Fibroblast of skin of scalp (primary cell): ENCODE measurements at regions not wholly inside any gene's neighbourhood (a gene's known extent, or its start where the extent isn't known, plus 50 kb on each side); places are given as distances from the start of the nearest gene placed in this dataset.
"Not testable (repeated sequence)": the region's sequence is repeated elsewhere in the genome, so short reads cannot be mapped to it uniquely, and the experiment has no call there.

ENCODE experiments used
- DNase-seq: peaks from one replicate; pipeline ENCODE4 v3.0.0-alpha.2; 2013

- no peak for DNase-seq
These were observed 55.5 kb upstream of the PIK3C3 start for GRCh38 chr18:41899535-41899934.

GRCh38 chr18:41893432-41893831, 61.6 kb upstream of the PIK3C3 start:
- no peak for DNase-seq

GRCh38 chr18:41887100-41887499, 67.9 kb upstream of the PIK3C3 start:
- DNase-seq, result no peak

- DNase-seq, result no peak
These were observed 68.8 kb upstream of the PIK3C3 start for GRCh38 chr18:41886126-41886807.

- DNase-seq, result peak; percentile 7
These were observed 73.7 kb upstream of the PIK3C3 start for GRCh38 chr18:41881285-41881684.

GRCh38 chr18:41879256-41879655, 75.8 kb upstream of the PIK3C3 start:
- DNase-seq, result no peak

GRCh38 chr18:41875094-41875780, 79.8 kb upstream of the PIK3C3 start:
- DNase-seq, result peak; percentile 68

GRCh38 chr18:41873730-41874129, 81.3 kb upstream of the PIK3C3 start:
- no peak for DNase-seq

- DNase-seq, result no peak
These were observed 82.8 kb upstream of the PIK3C3 start for GRCh38 chr18:41872206-41872605.

- no peak for DNase-seq
These were observed 83.6 kb upstream of the PIK3C3 start for GRCh38 chr18:41871229-41872000.

GRCh38 chr18:41870817-41871216, 84.2 kb upstream of the PIK3C3 start:
- peak; percentile 3 for DNase-seq

- no peak for DNase-seq
These were observed 84.8 kb upstream of the PIK3C3 start for GRCh38 chr18:41870191-41870590.

GRCh38 chr18:41865796-41866195, 89.2 kb upstream of the PIK3C3 start:
- not testable (repeated sequence) for DNase-seq

- no peak for DNase-seq
These were observed 90.8 kb upstream of the PIK3C3 start for GRCh38 chr18:41864216-41864615.

- DNase-seq, result no peak
These were observed 92.1 kb upstream of the PIK3C3 start for GRCh38 chr18:41862921-41863320.

- no peak for DNase-seq
These were observed 94.0 kb upstream of the PIK3C3 start for GRCh38 chr18:41860987-41861386.

- peak; percentile 16 for DNase-seq
These were observed 96.1 kb upstream of the PIK3C3 start for GRCh38 chr18:41858761-41859555.

- DNase-seq, result no peak
These were observed 101.8 kb upstream of the PIK3C3 start for GRCh38 chr18:41853280-41853679.

GRCh38 chr18:41850781-41851180, 104.3 kb upstream of the PIK3C3 start:
- DNase-seq, result no peak

GRCh38 chr18:41849632-41850031, 105.4 kb upstream of the PIK3C3 start:
- no peak for DNase-seq

GRCh38 chr18:41845563-41845962, 109.5 kb upstream of the PIK3C3 start:
- no peak for DNase-seq

GRCh38 chr18:41842886-41843285, 112.1 kb upstream of the PIK3C3 start:
- no peak for DNase-seq
